ENCODE measurements at regions not wholly inside any gene's neighbourhood (a gene's known extent, or its start where the extent isn't known, plus 50 kb on each side); places are given as distances from the start of the nearest gene placed in this dataset.
"Not testable (repeated sequence)": the region's sequence is repeated elsewhere in the genome, so short reads cannot be mapped to it uniquely, and the experiment has no call there.

- Histone ChIP-seq H3K27me3 (replicated peaks) (no peaks in the 10 kb centered on the region), H3K4me1 (replicated peaks) (no peaks in the 10 kb centered on the region), H3K27ac (no peak overlapping the region), H3K36me3 (no peaks in the 10 kb centered on the region), H3K9me3 (replicated peaks) (no peaks in the 10 kb centered on the region), H3K4me3 (no peak overlapping the region)
- DNase-seq (ENCODE audit: low read depth in 1 of 2, low spot score in 2 of 2) = no peak
These were observed 159.4 kb upstream of the KBTBD8 start for GRCh38 chr3:66838704-66839103.

DNA sequence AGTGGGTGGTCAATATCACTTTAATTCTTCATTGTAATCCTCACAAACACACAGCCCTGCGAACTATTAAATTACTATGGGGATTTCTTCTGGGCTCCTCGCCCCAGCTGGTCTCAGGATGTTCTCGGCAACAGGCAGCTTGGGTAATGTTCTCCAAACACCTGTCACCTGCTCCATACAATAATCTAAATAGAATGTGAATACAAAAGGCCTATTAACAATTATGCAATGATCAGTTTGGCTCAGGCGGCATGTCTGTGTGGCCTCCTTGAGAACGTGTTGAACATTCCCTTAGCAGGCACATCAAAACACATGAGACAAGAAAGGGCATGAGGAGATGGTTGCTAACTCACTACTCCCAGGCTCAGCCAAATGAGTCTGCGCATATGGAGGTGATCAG, 158.6 kb upstream of the KBTBD8 start:
- H3K36me3 ChIP-seq = no peaks in the 10 kb centered on the region

GRCh38 chr3:66842761-66843464, 155.2 kb upstream of the KBTBD8 start:
- H3K27me3 ChIP-seq (replicated peaks); H3K27ac ChIP-seq; H3K4me3 ChIP-seq; H3K4me1 ChIP-seq (replicated peaks); H3K36me3 ChIP-seq; H3K9me3 ChIP-seq (replicated peaks); DNase-seq (ENCODE audit: low read depth in 1 of 2, low spot score in 2 of 2): not testable (repeated sequence)

More for the DNA sequence above, 158.6 kb upstream of the KBTBD8 start:
- Histone ChIP-seq H3K4me3 (no peak overlapping the region), H3K9me3 (replicated peaks) (no peaks in the 10 kb centered on the region), H3K27ac (no peak overlapping the region), H3K4me1 (replicated peaks) (no peaks in the 10 kb centered on the region), H3K27me3 (replicated peaks) (no peaks in the 10 kb centered on the region)
- DNase-seq (ENCODE audit: low read depth in 1 of 2, low spot score in 2 of 2) = no peak

DNA sequence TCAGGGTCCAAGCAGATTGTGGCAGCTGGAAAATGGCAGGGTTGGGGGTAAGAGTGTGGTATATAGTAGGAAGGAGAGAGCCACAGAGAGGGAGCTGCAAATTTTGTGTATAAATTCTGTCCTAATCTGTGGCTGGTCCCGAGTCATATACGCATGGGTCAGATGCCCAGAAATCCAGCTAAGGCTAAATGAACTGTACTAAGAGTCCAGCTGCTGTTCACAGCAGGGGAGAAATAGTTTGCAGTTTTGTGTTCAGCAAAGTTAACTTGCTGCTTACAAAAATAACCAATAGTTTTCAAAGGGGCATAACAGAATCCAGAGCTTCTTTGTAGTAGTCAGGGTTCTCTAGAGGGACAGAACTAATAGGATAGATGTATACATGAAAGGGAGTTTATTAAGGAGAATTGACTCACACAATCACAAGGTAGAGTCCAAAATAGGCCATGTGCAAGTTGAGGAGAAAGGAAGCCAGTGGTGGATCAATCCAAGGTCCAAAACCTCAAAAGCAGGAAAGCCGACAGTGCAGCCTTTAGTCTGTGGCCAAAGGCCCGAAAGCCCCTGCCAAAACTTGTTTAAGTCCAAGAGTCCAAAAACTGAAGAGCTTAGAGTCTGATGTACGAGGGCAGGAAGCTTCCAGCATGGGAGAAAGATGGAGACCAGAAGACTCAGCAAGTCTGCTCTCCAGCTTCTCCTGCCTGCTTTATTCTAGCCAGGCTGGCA, 146.1 kb upstream of the KBTBD8 start:
- Histone ChIP-seq H3K9me3 (replicated peaks) (no peaks in the 10 kb centered on the region), H3K36me3 (no peaks in the 10 kb centered on the region)
- no peak for DNase-seq (ENCODE audit: low read depth in 1 of 2, low spot score in 2 of 2)

DNA sequence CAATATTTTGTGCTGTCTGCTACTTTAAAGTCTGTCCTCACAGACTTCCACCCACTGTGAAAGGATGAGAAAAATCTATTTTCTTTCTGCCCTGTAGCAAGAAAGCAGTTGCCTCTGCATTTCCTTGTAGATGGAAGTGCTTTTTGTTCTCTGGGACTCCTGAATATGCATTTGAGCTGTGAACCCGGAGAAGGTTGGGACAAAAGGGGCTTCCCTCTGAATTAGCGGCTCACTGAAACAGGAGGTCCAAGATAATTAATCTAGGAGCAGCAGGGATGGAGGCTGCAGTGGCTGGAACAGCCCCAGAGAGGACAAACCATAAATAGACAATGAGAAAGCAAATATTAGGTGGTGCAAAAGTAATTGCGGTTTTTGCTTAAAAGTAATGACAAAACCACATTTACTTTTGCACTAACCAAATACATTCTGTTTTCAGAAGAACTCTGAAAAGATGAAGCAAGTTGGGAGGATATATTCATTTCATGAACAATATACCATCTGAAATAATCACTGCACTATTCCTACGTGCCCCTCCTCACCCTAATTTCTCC, 143.4 kb upstream of the KBTBD8 start:
- H3K4me1 ChIP-seq (replicated peaks) = no peaks in the 10 kb centered on the region
- H3K36me3 ChIP-seq = no peaks in the 10 kb centered on the region
- no peaks in the 10 kb centered on the region for H3K27me3 ChIP-seq (replicated peaks)
- H3K27ac ChIP-seq = no peak overlapping the region
- DNase-seq (ENCODE audit: low read depth in 1 of 2, low spot score in 2 of 2) = no peak
- no peaks in the 10 kb centered on the region for H3K9me3 ChIP-seq (replicated peaks)
- no peak overlapping the region for H3K4me3 ChIP-seq

More for the DNA sequence above, 146.1 kb upstream of the KBTBD8 start:
- Histone ChIP-seq H3K4me1 (replicated peaks) (no peaks in the 10 kb centered on the region), H3K4me3 (no peak overlapping the region), H3K27me3 (replicated peaks) (no peaks in the 10 kb centered on the region), H3K27ac (no peak overlapping the region)

- H3K27me3 ChIP-seq (replicated peaks) = no peaks in the 10 kb centered on the region
These were observed 141.6 kb upstream of the KBTBD8 start for GRCh38 chr3:66856533-66856932.

DNA sequence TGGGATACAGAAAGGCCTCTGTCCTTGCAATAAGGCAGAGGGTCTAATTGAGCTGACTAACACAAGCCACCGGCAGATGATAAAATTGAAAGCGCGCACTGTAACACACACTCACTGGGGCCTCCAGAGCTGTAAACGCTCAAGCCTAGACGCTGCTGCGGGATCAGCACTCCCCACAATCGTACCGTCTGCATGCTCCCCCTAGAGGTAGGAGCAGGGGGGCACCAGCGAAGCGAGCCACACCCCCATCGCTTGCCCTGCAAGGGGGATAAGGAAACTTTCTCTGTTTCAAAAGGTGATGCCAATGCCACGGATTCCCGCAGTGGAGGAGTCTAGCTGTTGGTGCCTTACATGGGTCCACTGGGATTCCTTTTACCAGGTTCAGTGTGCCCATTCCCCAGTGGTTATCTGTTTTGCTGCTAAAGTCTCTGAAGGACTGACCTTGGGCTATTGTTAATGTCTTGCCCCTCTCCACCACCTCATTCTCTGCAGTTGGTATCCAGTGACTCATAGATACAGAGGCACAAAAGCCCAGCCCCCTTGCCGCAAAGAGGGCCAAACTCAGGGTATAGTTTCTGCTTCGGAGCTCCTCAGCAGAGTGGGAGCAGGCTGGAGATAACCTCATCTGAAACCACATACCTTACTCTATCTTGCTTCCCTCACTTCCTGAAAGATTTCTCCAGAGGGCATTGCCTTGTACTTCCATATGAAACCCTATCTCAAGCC, 139.3 kb upstream of the KBTBD8 start:
- no peak for DNase-seq (ENCODE audit: low read depth in 1 of 2, low spot score in 2 of 2)
- no peaks in the 10 kb centered on the region for H3K4me1 ChIP-seq (replicated peaks)
- no peaks in the 10 kb centered on the region for H3K9me3 ChIP-seq (replicated peaks)
- no peak overlapping the region for H3K27ac ChIP-seq
- 0 out of 2 replicates have a peak, but pooled peaks cover 3% of the 10 kb centered on the region for H3K27me3 ChIP-seq (replicated peaks)
- no peaks in the 10 kb centered on the region for H3K36me3 ChIP-seq
- H3K4me3 ChIP-seq = no peak overlapping the region

More at GRCh38 chr3:66856533-66856932, 141.6 kb upstream of the KBTBD8 start:
- Histone ChIP-seq H3K27ac (no peak overlapping the region), H3K9me3 (replicated peaks) (no peaks in the 10 kb centered on the region), H3K36me3 (no peaks in the 10 kb centered on the region), H3K4me1 (replicated peaks) (no peaks in the 10 kb centered on the region), H3K4me3 (no peak overlapping the region)
- DNase-seq (ENCODE audit: low read depth in 1 of 2, low spot score in 2 of 2) = no peak

DNA sequence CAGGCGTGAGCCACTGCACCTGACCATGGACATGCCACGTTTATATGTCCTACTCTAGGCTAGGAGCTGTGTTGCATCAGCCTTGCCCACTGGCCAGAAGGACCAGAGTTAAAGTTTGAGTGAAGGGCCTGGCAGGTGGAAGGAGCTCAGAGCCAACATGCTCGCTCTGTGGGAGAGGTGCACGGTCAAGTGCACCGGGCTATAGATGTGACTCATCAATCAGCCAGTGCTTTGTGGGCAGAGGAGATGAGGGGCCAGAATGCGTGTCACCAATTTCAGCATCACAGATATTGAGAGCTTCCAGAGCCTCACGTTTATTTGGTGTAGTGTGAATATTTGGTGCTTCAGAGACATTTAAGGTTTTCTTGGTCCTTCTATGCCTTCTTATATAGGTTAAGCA, 137.3 kb upstream of the KBTBD8 start:
- H3K36me3 ChIP-seq = no peaks in the 10 kb centered on the region
- no peak for DNase-seq (ENCODE audit: low read depth in 1 of 2, low spot score in 2 of 2)
- H3K4me3 ChIP-seq = no peak overlapping the region
- no peaks in the 10 kb centered on the region for H3K4me1 ChIP-seq (replicated peaks)
- H3K9me3 ChIP-seq (replicated peaks) = no peaks in the 10 kb centered on the region
- 0 out of 2 replicates have a peak, but pooled peaks cover 3% of the 10 kb centered on the region for H3K27me3 ChIP-seq (replicated peaks)
- H3K27ac ChIP-seq = no peak overlapping the region

DNA sequence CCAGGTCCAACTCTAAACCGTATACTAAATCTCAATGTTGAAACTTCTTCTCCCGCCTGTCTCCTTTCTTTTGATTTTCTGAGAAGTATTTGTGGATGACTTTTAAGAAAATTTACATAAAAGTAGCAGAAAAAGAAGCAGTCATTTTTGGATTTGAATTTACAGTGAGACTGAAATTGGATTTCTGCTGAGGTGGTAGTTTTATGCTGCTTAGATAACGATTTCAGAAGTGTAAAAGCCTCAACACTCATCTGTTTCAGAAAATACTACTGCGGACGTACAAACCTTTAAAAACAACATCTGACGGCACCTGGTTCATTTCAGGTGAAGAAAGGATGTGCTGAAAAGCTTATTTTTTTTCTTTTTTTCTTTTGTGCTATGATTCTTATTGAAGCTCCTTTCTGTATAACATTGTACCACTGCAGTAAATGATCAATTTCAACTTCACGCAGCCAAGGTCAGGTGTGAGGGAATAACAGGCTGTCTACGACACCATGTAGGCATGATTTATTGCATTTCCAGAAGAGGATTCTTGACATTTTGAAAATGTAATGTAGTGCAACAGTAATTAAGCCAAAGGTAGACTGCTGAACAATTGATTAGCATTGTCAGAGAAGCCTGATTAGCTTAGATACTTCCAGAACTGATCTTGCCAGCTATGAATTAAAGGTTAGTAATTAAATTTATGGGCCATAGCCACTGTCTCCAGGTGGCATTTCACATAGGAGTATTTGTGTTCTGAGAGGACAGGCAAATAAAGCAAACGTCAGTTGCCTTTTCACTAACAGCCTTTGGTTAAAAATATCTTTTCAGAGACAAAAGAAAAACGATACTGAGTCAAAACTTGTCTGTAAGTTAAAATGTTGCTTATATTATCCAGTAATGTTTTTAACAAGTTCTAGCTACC, 134.6 kb upstream of the KBTBD8 start:
- H3K4me3 ChIP-seq = no peak overlapping the region
- no peaks in the 10 kb centered on the region for H3K4me1 ChIP-seq (replicated peaks)
- no peak overlapping the region for H3K27ac ChIP-seq
- H3K9me3 ChIP-seq (replicated peaks) = no peaks in the 10 kb centered on the region
- no peaks in the 10 kb centered on the region for H3K36me3 ChIP-seq
- no peak for DNase-seq (ENCODE audit: low read depth in 1 of 2, low spot score in 2 of 2)
- H3K27me3 ChIP-seq (replicated peaks) = 0 out of 2 replicates have a peak, but pooled peaks cover 3% of the 10 kb centered on the region

GRCh38 chr3:66884659-66885058, 113.4 kb upstream of the KBTBD8 start:
- Histone ChIP-seq H3K27ac (no peak overlapping the region), H3K36me3 (no peaks in the 10 kb centered on the region), H3K4me3 (no peak overlapping the region), H3K27me3 (replicated peaks) (no peaks in the 10 kb centered on the region), H3K4me1 (replicated peaks) (no peaks in the 10 kb centered on the region), H3K9me3 (replicated peaks) (no peaks in the 10 kb centered on the region)
- no peak for DNase-seq (ENCODE audit: low read depth in 1 of 2, low spot score in 2 of 2)

DNA sequence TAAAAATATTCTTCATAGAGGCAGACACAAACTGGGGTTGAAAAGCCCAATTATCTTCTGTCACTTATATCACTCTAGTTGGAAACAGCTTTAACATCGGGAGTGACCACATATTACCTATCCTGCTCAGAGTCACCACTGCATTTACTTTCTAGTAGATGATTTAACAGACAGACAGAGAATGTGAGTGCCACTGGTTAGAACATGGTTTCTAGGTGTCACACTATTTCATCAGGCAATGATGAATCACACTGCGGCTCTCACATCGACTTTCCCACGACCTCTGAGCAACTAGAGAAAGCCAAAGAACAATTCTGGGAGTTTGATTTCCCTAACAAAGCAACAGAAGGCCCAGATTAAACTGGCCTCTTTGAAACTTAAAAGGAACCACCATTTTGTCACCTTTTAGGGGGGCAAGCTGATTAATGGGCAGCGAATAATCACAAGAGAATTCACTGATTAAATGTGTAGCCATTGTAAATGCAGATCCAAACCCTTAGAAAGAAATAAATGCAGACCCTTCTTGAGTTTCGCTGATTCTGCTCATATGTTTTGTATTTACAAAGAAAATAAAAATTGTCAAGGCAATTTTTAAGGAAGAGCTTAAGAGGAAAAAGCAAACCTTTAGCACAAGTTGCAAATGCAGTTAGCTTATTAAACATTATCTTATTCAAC, 112.6 kb upstream of the KBTBD8 start:
- DNase-seq (ENCODE audit: low read depth in 1 of 2, low spot score in 2 of 2) = no peak
- H3K36me3 ChIP-seq = no peaks in the 10 kb centered on the region
- H3K27me3 ChIP-seq (replicated peaks) = no peaks in the 10 kb centered on the region
- no peak overlapping the region for H3K4me3 ChIP-seq
- no peaks in the 10 kb centered on the region for H3K9me3 ChIP-seq (replicated peaks)
- H3K4me1 ChIP-seq (replicated peaks) = no peaks in the 10 kb centered on the region
- no peak overlapping the region for H3K27ac ChIP-seq

GRCh38 chr3:66889750-66890494, 108.2 kb upstream of the KBTBD8 start:
- H3K27ac ChIP-seq = no peak overlapping the region
- no peaks in the 10 kb centered on the region for H3K36me3 ChIP-seq
- H3K9me3 ChIP-seq (replicated peaks) = no peaks in the 10 kb centered on the region
- no peak for DNase-seq (ENCODE audit: low read depth in 1 of 2, low spot score in 2 of 2)
- H3K4me3 ChIP-seq = no peak overlapping the region
- no peaks in the 10 kb centered on the region for H3K27me3 ChIP-seq (replicated peaks)
- H3K4me1 ChIP-seq (replicated peaks) = no peaks in the 10 kb centered on the region

All from SJSA1 (cell line).